ENCODE measurements at regions not wholly inside any gene's neighbourhood (a gene's known extent, or its start where the extent isn't known, plus 50 kb on each side); places are given as distances from the start of the nearest gene placed in this dataset.

GRCh38 chr20:57991211-57991881 lies 237.1 kb downstream of the ANKRD60 start:
- TF ChIP-seq, protein P1, sequence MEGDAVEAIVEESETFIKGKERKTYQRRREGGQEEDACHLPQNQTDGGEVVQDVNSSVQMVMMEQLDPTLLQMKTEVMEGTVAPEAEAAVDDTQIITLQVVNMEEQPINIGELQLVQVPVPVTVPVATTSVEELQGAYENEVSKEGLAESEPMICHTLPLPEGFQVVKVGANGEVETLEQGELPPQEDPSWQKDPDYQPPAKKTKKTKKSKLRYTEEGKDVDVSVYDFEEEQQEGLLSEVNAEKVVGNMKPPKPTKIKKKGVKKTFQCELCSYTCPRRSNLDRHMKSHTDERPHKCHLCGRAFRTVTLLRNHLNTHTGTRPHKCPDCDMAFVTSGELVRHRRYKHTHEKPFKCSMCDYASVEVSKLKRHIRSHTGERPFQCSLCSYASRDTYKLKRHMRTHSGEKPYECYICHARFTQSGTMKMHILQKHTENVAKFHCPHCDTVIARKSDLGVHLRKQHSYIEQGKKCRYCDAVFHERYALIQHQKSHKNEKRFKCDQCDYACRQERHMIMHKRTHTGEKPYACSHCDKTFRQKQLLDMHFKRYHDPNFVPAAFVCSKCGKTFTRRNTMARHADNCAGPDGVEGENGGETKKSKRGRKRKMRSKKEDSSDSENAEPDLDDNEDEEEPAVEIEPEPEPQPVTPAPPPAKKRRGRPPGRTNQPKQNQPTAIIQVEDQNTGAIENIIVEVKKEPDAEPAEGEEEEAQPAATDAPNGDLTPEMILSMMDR (conservative IDR thresholded peaks at IDR 0.05; ENCODE audit: low read depth, low read length) = no peak
- TF ChIP-seq EZH2 (IDR thresholded peaks at IDR 0.05; ENCODE audit: borderline replicate concordance, low read depth, low read length, poor library complexity, severe bottlenecking) = no peak
